Heart left ventricle (tissue), 16 donors: ENCODE measurements at regions not wholly inside any gene's neighbourhood (a gene's known extent, or its start where the extent isn't known, plus 50 kb on each side); places are given as distances from the start of the nearest gene placed in this dataset.

ENCODE experiments used
- ATAC-seq, 4 donors: fragments of 200-7000 bp; cut with Tn5 transposase; one replicate each; pipeline ENCODE4 v1.9.1; 2020 to 2022; ENCODE audit warnings: moderate library complexity in 4 of 4, mild to moderate bottlenecking in 3 of 4, moderate number of reproducible peaks in 1 of 4
- DNase-seq, 5 donors: peaks; one replicate each; pipeline ENCODE4 v3.0.0-alpha.2; 2020
- H3K27ac ChIP-seq, 12 donors: fragments of 200-600 bp; sonication (generic) in 4 of 12; one replicate each; pipeline versions ENCODE4 v1.5.0 to v1.8.0; 2016 to 2022; ENCODE audit warnings: mild to moderate bottlenecking in 2 of 12
- H3K27me3 ChIP-seq, 9 donors: fragments of 200-600 bp; sonication (generic) in 2 of 9; one replicate each; pipeline versions ENCODE4 v1.5.1 to v1.8.0; 2016 to 2022; ENCODE audit warnings: mild to moderate bottlenecking in 3 of 9
- H3K36me3 ChIP-seq, 9 donors: fragments of 200-600 bp; sonication (generic) in 2 of 9; one replicate each; pipeline versions ENCODE4 v1.5.0 to v1.8.0; 2018 to 2022; ENCODE audit warnings: mild to moderate bottlenecking in 2 of 9
- H3K4me1 ChIP-seq, 12 donors: fragments of 200-600 bp; sonication (generic) in 4 of 12; one replicate each; pipeline versions ENCODE4 v1.5.0 to v1.8.0; 2016 to 2022; ENCODE audit warnings: mild to moderate bottlenecking in 3 of 12
- H3K4me3 ChIP-seq, 12 donors: fragments of 200-600 bp; sonication (generic) in 4 of 12; one replicate each; pipeline versions ENCODE4 v1.5.0 to v1.8.0; 2017 to 2022; ENCODE audit warnings: mild to moderate bottlenecking in 9 of 12, moderate library complexity in 4 of 12
- H3K9me3 ChIP-seq, 12 donors: fragments of 200-600 bp; sonication (generic) in 4 of 12; one replicate each; pipeline versions ENCODE4 v1.5.0 to v1.8.0; 2016 to 2022; ENCODE audit warnings: mild to moderate bottlenecking in 1 of 12
- CTCF ChIP-seq, 12 donors: fragments of 200-600 bp; sonication (generic) in 4 of 12; IDR thresholded peaks; one replicate each; pipeline versions ENCODE4 v1.5.0 to v1.8.0; 2018 to 2022; ENCODE audit warnings: antibody characterized with exemption in 12 of 12, mild to moderate bottlenecking in 5 of 12
- POLR2A ChIP-seq, 2 donors: fragments of 450-650 bp; IDR thresholded peaks; one replicate each; pipeline ENCODE4 v1.6.1; 2017; ENCODE audit warnings: antibody characterized with exemption in 2 of 2, mild to moderate bottlenecking in 2 of 2, moderate library complexity in 2 of 2
- WGBS, 4 donors: extraction: QIAGEN DNeasy Blood & Tissue Kit in 2 of 4; methylation state at CpG; one replicate each; pipeline versions ENCODE4 v1.1.5 to v1.1.7; 2013 to 2018; 5-methylcytosine and 5-hydroxymethylcytosine counted together
- intact Hi-C, 10 donors: fragments of 100-400 bp; cut with DNase I; formaldehyde crosslinking; loops; one replicate each; pipeline versions ENCODE4 v1.11.1 to v1.14.2; 2022
- donor health status: ischemic (EF 13 %, LVEDD 7.1; RV severe dilation, severe dysfunction).
- donor health status: healthy with polysubstance abuse.
- donor health status: DM: no; HTN: yes; CAD: no.
- donor health status: DM: no; HTN: no; CAD: no.
- donor health status: ischemic (EF 25% LVEDD 6.9; RV normal size, moderate dysfunction).
- donor health status: ischemic (EF 25% LVEDD 5.7; RV mildly dilated, moderate dysfunction).
- donor health status: healthy.
- donor health status: DM: yes; HTN: yes; CAD: no.
- donor health status: ischemic (EF 35%, LVEDD 5.7; RV mildly dilated, moderate dysfunction).
- donor health status: nonischemic (EF 11% LVEDD 7.7; RV severe dilation, severe dysfunction).
- donor health status: DM: yes; HTN: yes; CAD: no.
- donor health status: PGD.
- donor health status: ischemic (EF 29% LVEDD 5.4; RV normal size, mild dysfunction).
- donor health status: nonischemic (EF 23%, LVEDD 6.1; RV moderate dilation, normal function).

- no peaks in the 10 kb centered on the region for H3K4me1 ChIP-seq
- no peak overlapping the region for H3K4me3 ChIP-seq
- WGBS, 4 donors = 11 to 25% (median 20%) methylated on average over 2 of the region's 2 CpGs
- intact Hi-C loops = no loop called here
- peaks cover 0 to 16% (median 7%) of the 10 kb centered on the region in 12 donors for H3K9me3 ChIP-seq
- peaks cover 0 to 20% (median 0%) of the 10 kb centered on the region in 9 donors for H3K27me3 ChIP-seq
- no peaks in the 10 kb centered on the region for H3K36me3 ChIP-seq
- TF ChIP-seq POLR2A (IDR thresholded peaks at IDR 0.05) (no peak), CTCF (IDR thresholded peaks at IDR 0.05) (no peak)
- DNase-seq (no peak), ATAC-seq (no peak)
- H3K27ac ChIP-seq = no peak overlapping the region
Measured at GRCh38 chr14:101098641-101099040, 195.1 kb upstream of the RTL1 start.

GRCh38 chr14:101101456-101102056, 198.0 kb upstream of the RTL1 start:
- Histone ChIP-seq H3K27me3 (peaks cover 0 to 11% (median 0%) of the 10 kb centered on the region in 9 donors), H3K4me1 (no peaks in the 10 kb centered on the region), H3K4me3 (no peak overlapping the region), H3K27ac (no peak overlapping the region), H3K36me3 (no peaks in the 10 kb centered on the region), H3K9me3 (peaks cover 0 to 16% (median 7%) of the 10 kb centered on the region in 12 donors)
- no peak for TF ChIP-seq POLR2A (IDR thresholded peaks at IDR 0.05)
- TF ChIP-seq CTCF (IDR thresholded peaks at IDR 0.05) = no peak
- peak in 1 of 5 donors; percentile 31 for DNase-seq
- intact Hi-C loops = no loop called here
- 78 to 91% (median 85%) methylated on average over 5 of the region's 5 CpGs for WGBS, 4 donors
- no peak for ATAC-seq

- Histone ChIP-seq H3K4me1 (no peaks in the 10 kb centered on the region), H3K9me3 (peaks cover 0 to 22% (median 9%) of the 10 kb centered on the region in 12 donors), H3K27ac (no peak overlapping the region), H3K27me3 (peaks cover 0 to 3% (median 0%) of the 10 kb centered on the region in 9 donors), H3K4me3 (no peak overlapping the region), H3K36me3 (no peaks in the 10 kb centered on the region)
- 74 to 81% (median 76%) methylated on average over 5 to 9 of the region's 9 CpGs for WGBS, 4 donors
- peak in 1 of 5 donors; percentile 58 for DNase-seq
- peak in 2 of 4 donors; percentile 18 to 29 for ATAC-seq
- TF ChIP-seq POLR2A (IDR thresholded peaks at IDR 0.05) (no peak), CTCF (IDR thresholded peaks at IDR 0.05) (no peak)
- intact Hi-C loops = no loop called here
Measured at GRCh38 chr14:101102875-101103274, 199.4 kb upstream of the RTL1 start.

- Histone ChIP-seq H3K27me3 (peaks cover 0 to 3% (median 0%) of the 10 kb centered on the region in 9 donors), H3K4me1 (no peaks in the 10 kb centered on the region), H3K27ac (no peak overlapping the region), H3K36me3 (no peaks in the 10 kb centered on the region), H3K9me3 (peaks cover 0 to 22% (median 9%) of the 10 kb centered on the region in 12 donors), H3K4me3 (no peak overlapping the region)
- TF ChIP-seq CTCF (IDR thresholded peaks at IDR 0.05) (no peak), POLR2A (IDR thresholded peaks at IDR 0.05) (no peak)
- intact Hi-C loops = no loop called here
- 79 to 88% (median 84%) methylated on average over 26 of the region's 26 CpGs for WGBS, 4 donors
- DNase-seq (no peak), ATAC-seq (no peak)
Measured at GRCh38 chr14:101103321-101103901, 199.9 kb upstream of the RTL1 start.
